ENCODE measurements at regions not wholly inside any gene's neighbourhood (a gene's known extent, or its start where the extent isn't known, plus 50 kb on each side); places are given as distances from the start of the nearest gene placed in this dataset.

DNA sequence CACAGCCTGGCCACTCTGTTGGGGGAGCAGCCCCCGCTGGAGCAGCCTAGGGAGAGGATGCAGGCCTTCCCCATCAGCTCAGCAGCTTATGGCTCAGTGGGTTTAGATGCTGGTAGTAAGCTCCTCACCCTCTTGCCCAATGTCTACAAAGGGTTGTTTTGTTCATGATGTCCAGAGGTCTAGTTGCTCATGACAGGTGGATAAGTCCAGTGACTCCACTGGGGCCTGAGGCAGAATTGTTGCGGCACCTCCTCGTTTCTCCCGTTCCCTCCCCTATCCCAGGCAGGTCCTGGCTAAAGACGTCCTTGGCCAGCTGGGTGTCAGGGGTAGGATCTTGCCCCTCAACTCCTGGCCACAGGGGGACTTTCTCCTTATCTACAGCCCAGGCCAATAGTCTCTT, 233.5 kb upstream of the B3GAT1 start:
- no peak overlapping the region for H3K4me3 Mint-ChIP-seq
- no peaks in the 10 kb centered on the region for H3K4me1 Mint-ChIP-seq
- ChIA-PET POLR2A (no interaction called here), CTCF (no interaction called here)
- intact Hi-C loops (cut with micrococcal nuclease): no loop called here
- no peak for TF ChIP-seq CTCF (IDR thresholded peaks at IDR 0.05)
- no peak for ATAC-seq (ENCODE audit: low read depth)
- H3K36me3 Mint-ChIP-seq (ENCODE audit: low read depth): no peaks in the 10 kb centered on the region
- no peaks in the 10 kb centered on the region for H3K9me3 Mint-ChIP-seq
- H3K27ac Mint-ChIP-seq: no peak overlapping the region
- DNase-seq: no peak
- H3K27me3 Mint-ChIP-seq: peaks cover 2% of the 10 kb centered on the region

- Mint-ChIP-seq H3K36me3 (ENCODE audit: low read depth) (no peaks in the 10 kb centered on the region), H3K27ac (no peak overlapping the region), H3K4me3 (no peak overlapping the region), H3K9me3 (no peaks in the 10 kb centered on the region), H3K4me1 (no peaks in the 10 kb centered on the region), H3K27me3 (peaks cover 2% of the 10 kb centered on the region)
- DNase-seq: no peak
- no peak for TF ChIP-seq CTCF (IDR thresholded peaks at IDR 0.05)
- ChIA-PET POLR2A (no interaction called here), CTCF (no interaction called here)
- intact Hi-C loops (cut with micrococcal nuclease): no loop called here
- no peak for ATAC-seq (ENCODE audit: low read depth)
These were observed 232.7 kb upstream of the B3GAT1 start for GRCh38 chr11:134644476-134645456.

- H3K4me1 Mint-ChIP-seq: no peaks in the 10 kb centered on the region
- ATAC-seq (ENCODE audit: low read depth) (no peak), DNase-seq (no peak)
- no peak overlapping the region for H3K27ac Mint-ChIP-seq
- H3K27me3 Mint-ChIP-seq: no peaks in the 10 kb centered on the region
- no peak overlapping the region for H3K4me3 Mint-ChIP-seq
- no peaks in the 10 kb centered on the region for H3K36me3 Mint-ChIP-seq (ENCODE audit: low read depth)
- CTCF ChIA-PET: no interaction called here
- intact Hi-C loops (cut with micrococcal nuclease): no loop called here
- TF ChIP-seq CTCF (IDR thresholded peaks at IDR 0.05): no peak
- POLR2A ChIA-PET: no interaction called here
- H3K9me3 Mint-ChIP-seq: no peaks in the 10 kb centered on the region
These were observed 231.3 kb upstream of the B3GAT1 start for GRCh38 chr11:134643115-134644012.

- Mint-ChIP-seq H3K4me1 (no peaks in the 10 kb centered on the region), H3K4me3 (no peak overlapping the region), H3K36me3 (ENCODE audit: low read depth) (no peaks in the 10 kb centered on the region), H3K27ac (no peak overlapping the region), H3K27me3 (no peaks in the 10 kb centered on the region), H3K9me3 (no peaks in the 10 kb centered on the region)
- DNase-seq (no peak), ATAC-seq (ENCODE audit: low read depth) (no peak)
- ChIA-PET POLR2A (no interaction called here), CTCF (no interaction called here)
- no peak for TF ChIP-seq CTCF (IDR thresholded peaks at IDR 0.05)
- intact Hi-C loops (cut with micrococcal nuclease): no loop called here
These were observed 230.2 kb upstream of the B3GAT1 start for GRCh38 chr11:134642206-134642605.
